DOHH2 (cell line): ENCODE measurements at regions not wholly inside any gene's neighbourhood (a gene's known extent, or its start where the extent isn't known, plus 50 kb on each side); places are given as distances from the start of the nearest gene placed in this dataset.

Experiments used
- H3F3A ChIP-seq: fragments of 200-600 bp; sonication (generic), shearing (Covaris generic); 2 replicates; pipeline ENCODE4 v1.6.0; 2016; ENCODE audit warnings: antibody characterized with exemption, mild to moderate bottlenecking; ENCODE audit not compliant: control insufficient read depth, insufficient read depth
- H3K27ac ChIP-seq: fragments of 200-600 bp; sonication (generic); 2 replicates; pipeline ENCODE4 v1.5.1; 2014; ENCODE audit warnings: low read depth, mild to moderate bottlenecking, low read length, moderate library complexity
- H3K27me3 ChIP-seq: fragments of 200-600 bp; sonication (generic); 2 replicates; pipeline ENCODE4 v1.6.1; 2014; ENCODE audit warnings: mild to moderate bottlenecking, low read length, mixed read lengths; ENCODE audit not compliant: control insufficient read depth
- H3K36me3 ChIP-seq: fragments of 200-600 bp; sonication (generic); 2 replicates; pipeline ENCODE4 v1.6.1; 2014; ENCODE audit warnings: mild to moderate bottlenecking, low read length, moderate library complexity, mixed read lengths; ENCODE audit not compliant: control insufficient read depth
- H3K4me1 ChIP-seq: fragments of 200-600 bp; sonication (generic); 2 replicates; pipeline ENCODE4 v1.6.1; 2014; ENCODE audit warnings: mild to moderate bottlenecking, low read length, mixed read lengths; ENCODE audit not compliant: control insufficient read depth
- H3K4me2 ChIP-seq: fragments of 200-600 bp; sonication (generic); 2 replicates; pipeline ENCODE4 v1.6.0; 2014; ENCODE audit warnings: mild to moderate bottlenecking, low read length, moderate library complexity
- H3K4me3 ChIP-seq: fragments of 200-600 bp; sonication (generic); 2 replicates; pipeline ENCODE4 v1.5.1; 2014; ENCODE audit warnings: mild to moderate bottlenecking, low read length, mixed read lengths
- H3K79me2 ChIP-seq: fragments of 200-600 bp; sonication (generic); 2 replicates; pipeline ENCODE4 v1.6.1; 2014; ENCODE audit warnings: mild to moderate bottlenecking, low read length, mixed read lengths; ENCODE audit not compliant: control insufficient read depth
- H3K9me2 ChIP-seq: fragments of 200-600 bp; sonication (generic); replicated peaks from 2 replicates; pipeline ENCODE4 v1.6.1; 2014; ENCODE audit warnings: mild to moderate bottlenecking, low read length, mixed read lengths; ENCODE audit not compliant: control insufficient read depth
- H3K9me3 ChIP-seq: fragments of 200-600 bp; sonication (generic); 2 replicates; pipeline ENCODE4 v1.6.1; 2014; ENCODE audit warnings: antibody characterized with exemption, low read length, mixed read lengths; ENCODE audit not compliant: control insufficient read depth, insufficient read depth
- H4K20me1 ChIP-seq: fragments of 200-600 bp; sonication (generic); 2 replicates; pipeline ENCODE4 v1.6.0; 2014; ENCODE audit warnings: low read depth, mild to moderate bottlenecking, antibody characterized with exemption, low read length, moderate library complexity; ENCODE audit not compliant: control insufficient read depth, insufficient read depth
- EZH2phosphoT487 ChIP-seq: fragments of 200-600 bp; sonication (generic); IDR thresholded peaks from 2 replicates; pipeline ENCODE4 v1.6.1; 2017; ENCODE audit warnings: borderline replicate concordance, mild to moderate bottlenecking, antibody characterized with exemption, low read length, moderate library complexity, mixed read lengths
- TF ChIP-seq, protein P1 (sequence below): fragments of 200-600 bp; sonication (generic); IDR thresholded peaks from one replicate; pipeline ENCODE4 v1.5.1; 2014; ENCODE audit warnings: antibody characterized with exemption, mild to moderate bottlenecking, low read depth, low read length; ENCODE audit not compliant: poor library complexity, severe bottlenecking

DNA sequence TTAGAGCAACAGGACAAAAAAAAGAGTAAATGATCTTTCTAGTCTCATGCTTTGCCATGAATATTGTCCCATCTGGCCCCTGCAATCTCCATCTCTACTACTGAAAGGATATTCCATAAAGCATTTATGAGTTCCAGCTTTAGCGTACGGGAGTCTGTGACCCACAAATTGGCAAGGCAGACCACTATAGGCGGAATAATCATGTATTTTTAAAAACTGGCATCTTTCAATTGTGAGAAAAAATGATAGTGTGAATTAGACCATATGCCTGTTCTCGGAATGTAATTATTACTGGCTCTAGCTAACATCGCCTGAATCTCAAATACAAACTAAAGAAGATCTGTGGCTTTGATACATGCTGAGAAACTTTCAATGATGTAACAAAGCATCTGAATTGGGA is 738.1 kb upstream of the NXPH2 start:
- Histone ChIP-seq H3K4me3 (no peak overlapping the region), H3K36me3 (no peaks in the 10 kb centered on the region), H3K27ac (no peak overlapping the region), H3K9me2 (no peaks in the 10 kb centered on the region), H3K9me3 (no peaks in the 10 kb centered on the region), H3K4me2 (no peak overlapping the region), H3K79me2 (no peaks in the 10 kb centered on the region), H3K27me3 (no peaks in the 10 kb centered on the region), H3F3A (no peaks in the 10 kb centered on the region), H3K4me1 (no peaks in the 10 kb centered on the region), H4K20me1 (no peaks in the 10 kb centered on the region)
- TF ChIP-seq EZH2phosphoT487 = no peak
- TF ChIP-seq, protein P1, sequence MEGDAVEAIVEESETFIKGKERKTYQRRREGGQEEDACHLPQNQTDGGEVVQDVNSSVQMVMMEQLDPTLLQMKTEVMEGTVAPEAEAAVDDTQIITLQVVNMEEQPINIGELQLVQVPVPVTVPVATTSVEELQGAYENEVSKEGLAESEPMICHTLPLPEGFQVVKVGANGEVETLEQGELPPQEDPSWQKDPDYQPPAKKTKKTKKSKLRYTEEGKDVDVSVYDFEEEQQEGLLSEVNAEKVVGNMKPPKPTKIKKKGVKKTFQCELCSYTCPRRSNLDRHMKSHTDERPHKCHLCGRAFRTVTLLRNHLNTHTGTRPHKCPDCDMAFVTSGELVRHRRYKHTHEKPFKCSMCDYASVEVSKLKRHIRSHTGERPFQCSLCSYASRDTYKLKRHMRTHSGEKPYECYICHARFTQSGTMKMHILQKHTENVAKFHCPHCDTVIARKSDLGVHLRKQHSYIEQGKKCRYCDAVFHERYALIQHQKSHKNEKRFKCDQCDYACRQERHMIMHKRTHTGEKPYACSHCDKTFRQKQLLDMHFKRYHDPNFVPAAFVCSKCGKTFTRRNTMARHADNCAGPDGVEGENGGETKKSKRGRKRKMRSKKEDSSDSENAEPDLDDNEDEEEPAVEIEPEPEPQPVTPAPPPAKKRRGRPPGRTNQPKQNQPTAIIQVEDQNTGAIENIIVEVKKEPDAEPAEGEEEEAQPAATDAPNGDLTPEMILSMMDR = no peak

DNA sequence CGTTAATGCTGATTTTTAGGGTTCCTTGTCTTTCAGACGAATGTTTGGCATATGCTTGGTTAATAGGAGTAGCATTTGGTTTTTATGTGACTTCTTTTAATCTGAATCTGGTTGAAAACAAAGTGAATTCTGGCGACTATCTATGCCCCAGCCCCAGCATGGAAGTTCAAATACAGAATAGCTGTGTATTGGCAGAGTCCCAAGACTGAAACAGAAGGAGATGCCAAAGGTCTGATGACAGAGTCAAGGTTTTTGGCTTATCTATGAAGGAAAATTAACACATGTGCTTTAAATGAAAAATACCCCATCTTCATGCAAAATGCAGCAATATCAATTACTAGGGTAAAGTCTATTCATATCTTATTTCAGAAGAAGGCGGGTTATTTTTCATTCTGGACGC is 734.8 kb upstream of the NXPH2 start:
- Histone ChIP-seq H3K4me1 (no peaks in the 10 kb centered on the region), H3K9me2 (no peaks in the 10 kb centered on the region), H3K27ac (no peak overlapping the region), H3F3A (no peaks in the 10 kb centered on the region), H3K36me3 (no peaks in the 10 kb centered on the region), H3K79me2 (no peaks in the 10 kb centered on the region), H3K4me3 (no peak overlapping the region), H4K20me1 (no peaks in the 10 kb centered on the region), H3K27me3 (no peaks in the 10 kb centered on the region), H3K4me2 (no peak overlapping the region), H3K9me3 (no peaks in the 10 kb centered on the region)
- TF ChIP-seq, protein P1 = no peak
- TF ChIP-seq EZH2phosphoT487 = no peak

DNA sequence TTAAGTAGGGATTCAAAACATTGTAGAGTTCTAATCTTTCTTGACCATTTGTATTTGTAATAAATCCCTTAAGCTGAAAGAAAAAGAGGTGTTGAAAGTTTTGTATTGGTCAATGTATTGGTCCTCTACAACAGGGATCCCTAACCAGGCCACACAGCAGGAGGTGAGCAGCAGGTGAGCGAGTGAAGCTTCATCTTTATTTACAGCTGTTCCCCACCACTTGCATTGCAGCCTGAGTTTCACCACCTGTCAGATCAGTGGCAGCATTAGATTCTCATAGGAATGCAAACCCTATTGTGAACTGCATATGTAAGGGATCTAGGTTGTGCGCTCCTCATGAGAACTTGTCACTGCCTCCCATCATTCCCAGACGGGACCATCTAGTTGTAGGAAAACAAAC is 715.7 kb upstream of the NXPH2 start:
- no peaks in the 10 kb centered on the region for H3K27me3 ChIP-seq
- no peaks in the 10 kb centered on the region for H3K9me2 ChIP-seq
- H3K79me2 ChIP-seq = no peaks in the 10 kb centered on the region
- no peak overlapping the region for H3K27ac ChIP-seq
- TF ChIP-seq EZH2phosphoT487 = no peak
- TF ChIP-seq, protein P1 = no peak
- no peaks in the 10 kb centered on the region for H3K9me3 ChIP-seq
- no peaks in the 10 kb centered on the region for H3K4me1 ChIP-seq
- no peak overlapping the region for H3K4me3 ChIP-seq
- no peaks in the 10 kb centered on the region for H3F3A ChIP-seq
- H3K36me3 ChIP-seq = no peaks in the 10 kb centered on the region
- no peak overlapping the region for H3K4me2 ChIP-seq
- H4K20me1 ChIP-seq = no peaks in the 10 kb centered on the region

DNA sequence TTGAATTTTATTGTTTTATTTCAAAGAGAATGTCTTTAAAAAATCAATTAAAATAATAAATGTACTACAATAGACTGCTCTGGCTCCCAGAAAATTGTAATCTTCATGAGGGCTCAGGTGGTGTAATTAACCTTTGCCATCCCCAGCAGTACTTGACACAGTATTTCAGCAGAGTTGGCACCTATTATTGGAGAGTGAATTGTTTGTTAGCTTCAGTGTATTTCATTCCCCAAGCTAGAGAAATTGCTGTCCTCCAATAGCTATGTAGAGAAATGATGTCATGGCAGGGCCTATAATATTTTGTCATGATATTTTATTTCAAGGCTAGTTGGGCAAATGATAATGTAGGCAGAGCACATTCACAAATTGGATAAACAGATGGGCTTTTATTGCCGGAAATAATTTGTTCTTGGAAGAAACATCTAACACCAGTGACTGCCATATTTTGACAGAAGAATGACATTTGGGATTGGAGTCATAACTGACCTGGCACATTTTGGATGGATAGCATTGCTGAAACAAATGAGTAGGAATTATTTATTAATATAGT is 712.0 kb upstream of the NXPH2 start:
- Histone ChIP-seq H3F3A (no peaks in the 10 kb centered on the region), H3K4me3 (no peak overlapping the region), H3K79me2 (no peaks in the 10 kb centered on the region), H3K27ac (no peak overlapping the region), H3K4me2 (no peak overlapping the region), H3K9me2 (no peaks in the 10 kb centered on the region), H3K36me3 (no peaks in the 10 kb centered on the region), H4K20me1 (no peaks in the 10 kb centered on the region), H3K27me3 (no peaks in the 10 kb centered on the region), H3K9me3 (no peaks in the 10 kb centered on the region), H3K4me1 (no peaks in the 10 kb centered on the region)
- TF ChIP-seq EZH2phosphoT487 = no peak
- TF ChIP-seq, protein P1 = no peak
